T47D (cell line): ENCODE measurements at regions not wholly inside any gene's neighbourhood (a gene's known extent, or its start where the extent isn't known, plus 50 kb on each side); places are given as distances from the start of the nearest gene placed in this dataset.

Source experiments
- DNase-seq, 2 experiments: peaks; one replicate each; pipeline versions ENCODE4 v3.0.0 to v3.0.0-alpha.2; 2011 to 2012; ENCODE audit warnings: low read depth in 1 of 2, low spot score in 1 of 2
- JUND ChIP-seq: IDR thresholded peaks from 2 replicates; pipeline ENCODE4 v1.6.1; 2012; ENCODE audit warnings: low read depth
- in situ Hi-C: cut with HindIII; loops from 2 replicates; pipeline ENCODE4 v1.10.0; 2016; ENCODE audit warnings: low sequenced_read_pairs, low pct_unique_long_range_greater_than_20kb

- in situ Hi-C loops = no loop called here
- TF ChIP-seq JUND = no peak
- DNase-seq = no peak
Observed at GRCh38 chr17:52228823-52229222, 70.3 kb upstream of the CA10 start.

- DNase-seq = no peak
- no peak for TF ChIP-seq JUND
- in situ Hi-C loops = no loop called here
Observed at GRCh38 chr17:52227926-52228325, 69.4 kb upstream of the CA10 start.

GRCh38 chr17:52213451-52213850, 54.9 kb upstream of the CA10 start:
- TF ChIP-seq JUND = no peak
- no peak for DNase-seq
- in situ Hi-C loops = no loop called here

- in situ Hi-C loops = no loop called here
- TF ChIP-seq JUND = no peak
- DNase-seq = no peak
Observed at GRCh38 chr17:52212851-52213250, 54.3 kb upstream of the CA10 start.

GRCh38 chr17:52209507-52209906, 51.0 kb upstream of the CA10 start:
- no peak for DNase-seq
- no peak for TF ChIP-seq JUND
- in situ Hi-C loops = no loop called here
